HCT116 (cell line): ENCODE measurements at regions not wholly inside any gene's neighbourhood (a gene's known extent, or its start where the extent isn't known, plus 50 kb on each side); places are given as distances from the start of the nearest gene placed in this dataset.
"Not testable (repeated sequence)": the region's sequence is repeated elsewhere in the genome, so short reads cannot be mapped to it uniquely, and the experiment has no call there.

ENCODE experiments used
- ATAC-seq: fragments of 200-7000 bp; cut with Tn5 transposase; 2 replicates; pipeline ENCODE4 v1.9.1; 2020; ENCODE audit warnings: mild to moderate bottlenecking, moderate library complexity
- BruUV-seq: library from RNA; stranded (reverse); fragments of 400-500 nt; replicated peaks from 2 replicates; lab custom pipeline; 2021; lab: Mats Ljungman, UMichigan
- CTCF ChIA-PET: fragments of 300-600 bp; sonication (Branson Sonifier 250); formaldehyde crosslinking; loops from one replicate; lab custom pipeline; 2021; ENCODE audit warnings: antibody characterized with exemption; lab: Charles Lee
- POLR2A ChIA-PET: fragments of 300-600, 350-600 bp; sonication (Branson Sonifier 250); formaldehyde crosslinking; loops from one replicate; lab custom pipeline; 2021; ENCODE audit warnings: antibody characterized with exemption; lab: Charles Lee
- RAD21 ChIA-PET, 2 experiments: fragments of 300-600 bp; sonication (Branson Sonifier 250); formaldehyde crosslinking; loops; one replicate each; lab custom pipeline; 2023; ENCODE audit warnings: low total read pairs in 2 of 2; ENCODE audit not compliant: uncharacterized antibody in 2 of 2, unreplicated experiment in 2 of 2, low non-redundant PET in 1 of 2; lab: Charles Lee
- DNase-seq: peaks from one replicate; pipeline ENCODE4 v3.0.0-alpha.2; 2010; ENCODE audit warnings: low read depth, low spot score
- H2AFZ ChIP-seq: fragments of 200-600 bp; shearing (Covaris generic), sonication (generic); 2 replicates; pipeline ENCODE4 v1.6.1; 2017; ENCODE audit warnings: low read depth, mixed run types, mixed read lengths, antibody characterized with exemption, low read length; ENCODE audit not compliant: poor library complexity, severe bottlenecking
- H3K27ac ChIP-seq: 2 replicates; pipeline ENCODE4 v1.5.1; 2012; ENCODE audit warnings: low read depth, low read length
- H3K27me3 ChIP-seq: fragments of 200-600 bp; sonication (generic); 2 replicates; pipeline ENCODE4 v1.6.1; 2016; ENCODE audit warnings: mixed run types, low read length, mixed read lengths; ENCODE audit not compliant: insufficient read depth
- H3K36me3 ChIP-seq, 2 experiments: fragments of 200-500 bp in 1 of 2; fragments of 200-600 bp in 1 of 2; sonication (Bioruptor generic) in 1 of 2; sonication (generic) in 1 of 2; 2 replicates each; pipeline versions ENCODE4 v1.5.1 to v1.6.1; 2014 to 2016; ENCODE audit warnings: low read length in 2 of 2, inconsistent platforms in 1 of 2, mixed read lengths in 1 of 2, mixed run types in 1 of 2; ENCODE audit not compliant: insufficient read depth in 2 of 2, control insufficient read depth in 1 of 2
- H3K4me1 ChIP-seq, 2 experiments: fragments of 200-600 bp in 1 of 2; sonication (generic) in 1 of 2; 2 replicates each; pipeline versions ENCODE4 v1.5.1 to v1.6.1; 2012 to 2017; ENCODE audit warnings: low read length in 2 of 2, inconsistent platforms in 1 of 2, mild to moderate bottlenecking in 1 of 2, mixed read lengths in 1 of 2, mixed run types in 1 of 2, moderate library complexity in 1 of 2; ENCODE audit not compliant: insufficient read depth in 2 of 2, control insufficient read depth in 1 of 2
- H3K4me2 ChIP-seq: fragments of 200-600 bp; sonication (generic); 2 replicates; pipeline ENCODE4 v1.6.1; 2017; ENCODE audit warnings: mixed run types, low read length, mixed read lengths
- H3K4me3 ChIP-seq, 2 experiments: fragments of 200-600 bp in 1 of 2; sonication (generic) in 1 of 2; replicated peaks in 1 of 2; 2 replicates each; pipeline ENCODE4 v1.5.1; 2011 to 2016; ENCODE audit warnings: low read length in 2 of 2, control low read depth in 1 of 2, low read depth in 1 of 2, mild to moderate bottlenecking in 1 of 2, mixed read lengths in 1 of 2, mixed run types in 1 of 2
- H3K79me2 ChIP-seq: fragments of 200-600 bp; sonication (generic); 2 replicates; pipeline ENCODE4 v1.6.1; 2017; ENCODE audit warnings: mild to moderate bottlenecking, mixed run types, low read length, moderate library complexity, mixed read lengths; ENCODE audit not compliant: insufficient read depth
- H3K9ac ChIP-seq: fragments of 200-600 bp; sonication (generic); 2 replicates; pipeline ENCODE4 v1.6.1; 2016; ENCODE audit warnings: low read length, mixed read lengths
- H3K9me2 ChIP-seq: fragments of 200-600 bp; sonication (generic), shearing (Covaris generic); 2 replicates; pipeline ENCODE4 v1.6.1; 2017; ENCODE audit warnings: mixed run types, mild to moderate bottlenecking, moderate library complexity; ENCODE audit not compliant: insufficient read depth
- H3K9me3 ChIP-seq, 2 experiments: fragments of 200-500 bp in 1 of 2; fragments of 200-600 bp in 1 of 2; sonication (Bioruptor generic) in 1 of 2; sonication (generic) in 1 of 2; 2 replicates each; pipeline ENCODE4 v1.6.1; 2014 to 2017; ENCODE audit warnings: low read length in 2 of 2, mixed read lengths in 2 of 2, inconsistent platforms in 1 of 2, low read depth in 1 of 2, mild to moderate bottlenecking in 1 of 2, mixed run types in 1 of 2, moderate library complexity in 1 of 2; ENCODE audit not compliant: control insufficient read depth in 1 of 2, insufficient read depth in 1 of 2
- H4K20me1 ChIP-seq: fragments of 200-600 bp; sonication (generic), shearing (Covaris generic); 2 replicates; pipeline ENCODE4 v1.6.1; 2017; ENCODE audit warnings: mixed run types, mild to moderate bottlenecking, moderate library complexity; ENCODE audit not compliant: insufficient read depth
- ATF3 ChIP-seq: IDR thresholded peaks from 2 replicates; pipeline ENCODE4 v1.6.1; 2012
- CBX3 ChIP-seq: IDR thresholded peaks from 2 replicates; pipeline ENCODE4 v1.6.1; 2012; ENCODE audit warnings: low read depth
- CEBPB ChIP-seq: IDR thresholded peaks from 2 replicates; pipeline ENCODE4 v1.6.1; 2012; ENCODE audit warnings: low read depth
- EGR1 ChIP-seq: IDR thresholded peaks from 2 replicates; pipeline ENCODE4 v1.6.1; 2012; ENCODE audit warnings: low read depth
- EZH2phosphoT487 ChIP-seq: fragments of 200-600 bp; IDR thresholded peaks from 2 replicates; pipeline ENCODE4 v1.6.1; 2018; ENCODE audit warnings: antibody characterized with exemption, borderline replicate concordance
- FOSL1 ChIP-seq: IDR thresholded peaks from 2 replicates; pipeline ENCODE4 v1.6.1; 2012; ENCODE audit warnings: low read depth
- JUND ChIP-seq: IDR thresholded peaks from 2 replicates; pipeline ENCODE4 v1.6.1; 2012
- MAX ChIP-seq: IDR thresholded peaks from 2 replicates; pipeline ENCODE4 v1.6.1; 2012
- RAD21 ChIP-seq: IDR thresholded peaks from 2 replicates; pipeline ENCODE4 v1.6.1; 2012; ENCODE audit warnings: low read depth, mild to moderate bottlenecking
- SIN3A ChIP-seq: IDR thresholded peaks from 2 replicates; pipeline ENCODE4 v1.6.1; 2012; ENCODE audit warnings: low read depth
- SP1 ChIP-seq: IDR thresholded peaks from 2 replicates; pipeline ENCODE4 v1.6.1; 2012; ENCODE audit warnings: low read depth
- TCF7L2 ChIP-seq: IDR thresholded peaks from 2 replicates; pipeline ENCODE4 v1.7.0; 2011; ENCODE audit warnings: borderline replicate concordance, inconsistent platforms; ENCODE audit not compliant: insufficient read depth, insufficient read length; ENCODE audit errors: extremely low read depth
- ZBTB33 ChIP-seq: IDR thresholded peaks from 2 replicates; pipeline ENCODE4 v1.6.1; 2011; ENCODE audit warnings: mild to moderate bottlenecking, low read length, moderate library complexity; ENCODE audit not compliant: insufficient replicate concordance; ENCODE audit errors: extremely low read depth
- ZFX ChIP-seq: fragments of 450-650 bp; IDR thresholded peaks from 2 replicates; pipeline ENCODE4 v1.6.1; 2017
- intact Hi-C: fragments of 100-400 bp; cut with micrococcal nuclease; formaldehyde crosslinking; loops from 2 replicates; pipeline ENCODE4 v1.10.0; 2022

GRCh38 chr5:17336723-17337122 lies 119.3 kb downstream of the BASP1 start:
- intact Hi-C loops, H3K79me2 ChIP-seq, RAD21 ChIA-PET, H2AFZ ChIP-seq, H4K20me1 ChIP-seq, H3K36me3 ChIP-seq, POLR2A ChIA-PET, H3K27ac ChIP-seq, H3K27me3 ChIP-seq, BruUV-seq, H3K4me3 ChIP-seq, ATAC-seq, DNase-seq, H3K9ac ChIP-seq, CTCF ChIA-PET, H3K9me2 ChIP-seq, H3K9me3 ChIP-seq, H3K4me2 ChIP-seq, H3K4me1 ChIP-seq: not testable (repeated sequence)

GRCh38 chr5:17339841-17340240 lies 122.4 kb downstream of the BASP1 start:
- CTCF ChIA-PET, result no interaction called here
- Histone ChIP-seq H4K20me1 (no peaks in the 10 kb centered on the region), H3K9me2 (no peaks in the 10 kb centered on the region), H3K9me3 (no peaks in the 10 kb centered on the region; a peak in 1 of 4 replicates), H3K4me1 (peaks cover 0 to 4% of the 10 kb centered on the region in 2 experiments; a peak in 1 of 4 replicates), H3K4me2 (no peak overlapping the region), H3K36me3 (no peaks in the 10 kb centered on the region), H3K27ac (no peak overlapping the region), H3K4me3 (no peak overlapping the region), H3K27me3 (no peaks in the 10 kb centered on the region), H3K9ac (no peak overlapping the region), H2AFZ (no peak overlapping the region), H3K79me2 (no peaks in the 10 kb centered on the region)
- RAD21 ChIA-PET, result no interaction called here
- TF ChIP-seq MAX (no peak), SP1 (no peak), RAD21 (no peak), ZFX (no peak), EGR1 (no peak), ATF3 (no peak), ZBTB33 (no peak), CBX3 (no peak), JUND (no peak), FOSL1 (no peak), TCF7L2 (no peak), CEBPB (no peak), EZH2phosphoT487 (no peak), SIN3A (no peak)
- POLR2A ChIA-PET, result no interaction called here
- BruUV-seq, result no TSS peak
- no peak for ATAC-seq
- intact Hi-C loops, result no loop called here
- DNase-seq, result no peak
